ENCODE measurements at regions not wholly inside any gene's neighbourhood (a gene's known extent, or its start where the extent isn't known, plus 50 kb on each side); places are given as distances from the start of the nearest gene placed in this dataset.

- no peak for TF ChIP-seq CTCF (IDR thresholded peaks at IDR 0.05)
- TF ChIP-seq POLR2AphosphoS5 (IDR thresholded peaks at IDR 0.05) = no peak
These were observed 361.8 kb downstream of the QKI start for GRCh38 chr6:163776196-163776905.
